HCT116 (cell line): ENCODE measurements at regions not wholly inside any gene's neighbourhood (a gene's known extent, or its start where the extent isn't known, plus 50 kb on each side); places are given as distances from the start of the nearest gene placed in this dataset.

Experiments
- ATAC-seq: fragments of 200-7000 bp; cut with Tn5 transposase; 2 replicates; pipeline ENCODE4 v1.9.1; 2020; ENCODE audit warnings: mild to moderate bottlenecking, moderate library complexity
- BruUV-seq: library from RNA; stranded (reverse); fragments of 400-500 nt; replicated peaks from 2 replicates; lab custom pipeline; 2021; lab: Mats Ljungman, UMichigan
- CTCF ChIA-PET: fragments of 300-600 bp; sonication (Branson Sonifier 250); formaldehyde crosslinking; loops from one replicate; lab custom pipeline; 2021; ENCODE audit warnings: antibody characterized with exemption; lab: Charles Lee
- POLR2A ChIA-PET: fragments of 300-600, 350-600 bp; sonication (Branson Sonifier 250); formaldehyde crosslinking; loops from one replicate; lab custom pipeline; 2021; ENCODE audit warnings: antibody characterized with exemption; lab: Charles Lee
- RAD21 ChIA-PET, 2 experiments: fragments of 300-600 bp; sonication (Branson Sonifier 250); formaldehyde crosslinking; loops; one replicate each; lab custom pipeline; 2023; ENCODE audit warnings: low total read pairs in 2 of 2; ENCODE audit not compliant: uncharacterized antibody in 2 of 2, unreplicated experiment in 2 of 2, low non-redundant PET in 1 of 2; lab: Charles Lee
- DNase-seq: peaks from one replicate; pipeline ENCODE4 v3.0.0-alpha.2; 2010; ENCODE audit warnings: low read depth, low spot score
- H2AFZ ChIP-seq: fragments of 200-600 bp; shearing (Covaris generic), sonication (generic); 2 replicates; pipeline ENCODE4 v1.6.1; 2017; ENCODE audit warnings: low read depth, mixed run types, mixed read lengths, antibody characterized with exemption, low read length; ENCODE audit not compliant: poor library complexity, severe bottlenecking
- H3K27ac ChIP-seq: 2 replicates; pipeline ENCODE4 v1.5.1; 2012; ENCODE audit warnings: low read depth, low read length
- H3K27me3 ChIP-seq: fragments of 200-600 bp; sonication (generic); 2 replicates; pipeline ENCODE4 v1.6.1; 2016; ENCODE audit warnings: mixed run types, low read length, mixed read lengths; ENCODE audit not compliant: insufficient read depth
- H3K36me3 ChIP-seq, 2 experiments: fragments of 200-500 bp in 1 of 2; fragments of 200-600 bp in 1 of 2; sonication (Bioruptor generic) in 1 of 2; sonication (generic) in 1 of 2; 2 replicates each; pipeline versions ENCODE4 v1.5.1 to v1.6.1; 2014 to 2016; ENCODE audit warnings: low read length in 2 of 2, inconsistent platforms in 1 of 2, mixed read lengths in 1 of 2, mixed run types in 1 of 2; ENCODE audit not compliant: insufficient read depth in 2 of 2, control insufficient read depth in 1 of 2
- H3K4me1 ChIP-seq, 2 experiments: fragments of 200-600 bp in 1 of 2; sonication (generic) in 1 of 2; 2 replicates each; pipeline versions ENCODE4 v1.5.1 to v1.6.1; 2012 to 2017; ENCODE audit warnings: low read length in 2 of 2, inconsistent platforms in 1 of 2, mild to moderate bottlenecking in 1 of 2, mixed read lengths in 1 of 2, mixed run types in 1 of 2, moderate library complexity in 1 of 2; ENCODE audit not compliant: insufficient read depth in 2 of 2, control insufficient read depth in 1 of 2
- H3K4me2 ChIP-seq: fragments of 200-600 bp; sonication (generic); 2 replicates; pipeline ENCODE4 v1.6.1; 2017; ENCODE audit warnings: mixed run types, low read length, mixed read lengths
- H3K4me3 ChIP-seq, 2 experiments: fragments of 200-600 bp in 1 of 2; sonication (generic) in 1 of 2; replicated peaks in 1 of 2; 2 replicates each; pipeline ENCODE4 v1.5.1; 2011 to 2016; ENCODE audit warnings: low read length in 2 of 2, control low read depth in 1 of 2, low read depth in 1 of 2, mild to moderate bottlenecking in 1 of 2, mixed read lengths in 1 of 2, mixed run types in 1 of 2
- H3K79me2 ChIP-seq: fragments of 200-600 bp; sonication (generic); 2 replicates; pipeline ENCODE4 v1.6.1; 2017; ENCODE audit warnings: mild to moderate bottlenecking, mixed run types, low read length, moderate library complexity, mixed read lengths; ENCODE audit not compliant: insufficient read depth
- H3K9ac ChIP-seq: fragments of 200-600 bp; sonication (generic); 2 replicates; pipeline ENCODE4 v1.6.1; 2016; ENCODE audit warnings: low read length, mixed read lengths
- H3K9me2 ChIP-seq: fragments of 200-600 bp; sonication (generic), shearing (Covaris generic); 2 replicates; pipeline ENCODE4 v1.6.1; 2017; ENCODE audit warnings: mixed run types, mild to moderate bottlenecking, moderate library complexity; ENCODE audit not compliant: insufficient read depth
- H3K9me3 ChIP-seq, 2 experiments: fragments of 200-500 bp in 1 of 2; fragments of 200-600 bp in 1 of 2; sonication (Bioruptor generic) in 1 of 2; sonication (generic) in 1 of 2; 2 replicates each; pipeline ENCODE4 v1.6.1; 2014 to 2017; ENCODE audit warnings: low read length in 2 of 2, mixed read lengths in 2 of 2, inconsistent platforms in 1 of 2, low read depth in 1 of 2, mild to moderate bottlenecking in 1 of 2, mixed run types in 1 of 2, moderate library complexity in 1 of 2; ENCODE audit not compliant: control insufficient read depth in 1 of 2, insufficient read depth in 1 of 2
- H4K20me1 ChIP-seq: fragments of 200-600 bp; sonication (generic), shearing (Covaris generic); 2 replicates; pipeline ENCODE4 v1.6.1; 2017; ENCODE audit warnings: mixed run types, mild to moderate bottlenecking, moderate library complexity; ENCODE audit not compliant: insufficient read depth
- CTCF ChIP-seq, 3 experiments: fragments of 200-600 bp in 1 of 3; sonication (generic) in 1 of 3; IDR thresholded peaks in 2 of 3; conservative IDR thresholded peaks in 1 of 3; 2 replicates each; pipeline ENCODE4 v1.5.1; 2012 to 2017; ENCODE audit warnings: low read depth in 2 of 3, low read length in 2 of 3, antibody characterized with exemption in 1 of 3, borderline replicate concordance in 1 of 3, control low read depth in 1 of 3, mild to moderate bottlenecking in 1 of 3, mixed read lengths in 1 of 3, mixed run types in 1 of 3, moderate library complexity in 1 of 3; ENCODE audit not compliant: insufficient read depth in 1 of 3
- EZH2 ChIP-seq: fragments of 200-600 bp; sonication (generic); IDR thresholded peaks from 2 replicates; pipeline ENCODE4 v1.6.1; 2017; ENCODE audit warnings: antibody characterized with exemption, mixed run types
- EZH2phosphoT487 ChIP-seq: fragments of 200-600 bp; IDR thresholded peaks from 2 replicates; pipeline ENCODE4 v1.6.1; 2018; ENCODE audit warnings: antibody characterized with exemption, borderline replicate concordance
- MAX ChIP-seq: IDR thresholded peaks from 2 replicates; pipeline ENCODE4 v1.6.1; 2012
- POLR2AphosphoS5 ChIP-seq: IDR thresholded peaks from 2 replicates; pipeline ENCODE4 v1.6.1; 2011; ENCODE audit warnings: mild to moderate bottlenecking, low read depth, low read length, moderate library complexity
- SIN3A ChIP-seq: IDR thresholded peaks from 2 replicates; pipeline ENCODE4 v1.6.1; 2012; ENCODE audit warnings: low read depth
- SP1 ChIP-seq: IDR thresholded peaks from 2 replicates; pipeline ENCODE4 v1.6.1; 2012; ENCODE audit warnings: low read depth
- SRF ChIP-seq: IDR thresholded peaks from 2 replicates; pipeline ENCODE4 v1.6.1; 2012; ENCODE audit warnings: low read depth
- TCF7L2 ChIP-seq: IDR thresholded peaks from 2 replicates; pipeline ENCODE4 v1.7.0; 2011; ENCODE audit warnings: borderline replicate concordance, inconsistent platforms; ENCODE audit not compliant: insufficient read depth, insufficient read length; ENCODE audit errors: extremely low read depth
- intact Hi-C: fragments of 100-400 bp; cut with micrococcal nuclease; formaldehyde crosslinking; loops from 2 replicates; pipeline ENCODE4 v1.10.0; 2022

- TF ChIP-seq SRF (no peak), TCF7L2 (no peak)
Observed at GRCh38 chr9:20012232-20012631, 223.4 kb upstream of the SLC24A2 start (continued).

GRCh38 chr9:20009606-20010005, 220.8 kb upstream of the SLC24A2 start:
- Histone ChIP-seq H3K27ac (no peak overlapping the region), H3K4me2 (no peak overlapping the region), H3K27me3 (no peaks in the 10 kb centered on the region), H3K4me3 (no peak overlapping the region), H3K9me2 (no peaks in the 10 kb centered on the region), H4K20me1 (no peaks in the 10 kb centered on the region), H3K36me3 (no peaks in the 10 kb centered on the region), H3K9me3 (no peaks in the 10 kb centered on the region), H2AFZ (no peak overlapping the region), H3K79me2 (no peaks in the 10 kb centered on the region), H3K4me1 (no peaks in the 10 kb centered on the region), H3K9ac (no peak overlapping the region)
- TF ChIP-seq SP1, result no peak
- TF ChIP-seq EZH2phosphoT487, result no peak
- no peak for TF ChIP-seq POLR2AphosphoS5
- no peak for TF ChIP-seq CTCF (IDR thresholded peaks at IDR 0.05 in 2 of 3, conservative IDR thresholded peaks at IDR 0.05 in 1 of 3; ENCODE audit: borderline replicate concordance in 1 of 3, insufficient read depth in 1 of 3, low read depth in 2 of 3, low read length in 2 of 3)
- no peak for TF ChIP-seq SIN3A
- no peak for TF ChIP-seq EZH2
- no peak for TF ChIP-seq MAX
- intact Hi-C loops, result no loop called here
- BruUV-seq, result no TSS peak
- no peak for ATAC-seq
- ChIA-PET POLR2A (no interaction called here), RAD21 (no interaction called here), CTCF (no interaction called here)
- DNase-seq, result no peak
